GM12892 (cell line): ENCODE measurements at regions not wholly inside any gene's neighbourhood (a gene's known extent, or its start where the extent isn't known, plus 50 kb on each side); places are given as distances from the start of the nearest gene placed in this dataset.

ENCODE experiments used
- POLR2A ChIP-seq: IDR thresholded peaks from 2 replicates; pipeline ENCODE4 v1.6.1; 2011; ENCODE audit warnings: low read depth, low read length, control low read depth
- POLR2AphosphoS5 ChIP-seq: IDR thresholded peaks from 2 replicates; pipeline ENCODE4 v1.6.1; 2011; ENCODE audit warnings: low read depth, low read length, control low read depth

DNA sequence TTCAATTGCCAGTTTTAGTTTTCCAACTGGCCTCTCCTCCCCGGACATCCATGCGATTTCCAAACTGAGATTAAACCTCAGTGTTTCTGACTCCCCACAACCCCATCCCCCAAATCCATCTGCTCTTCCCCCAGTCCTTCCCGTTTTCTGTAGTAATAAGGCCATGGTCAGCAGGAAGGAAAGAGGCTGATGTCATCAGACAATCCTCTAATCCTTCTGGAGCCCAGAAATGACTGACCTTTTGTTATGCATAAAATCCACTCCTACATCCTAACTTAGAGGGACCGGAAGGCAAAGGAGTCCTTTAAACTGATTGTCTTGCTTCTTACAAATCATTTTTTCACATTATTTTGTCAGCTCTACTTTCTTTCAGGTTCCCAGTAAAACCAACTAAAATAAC lies 155.8 kb downstream of the INO80D start:
- TF ChIP-seq POLR2AphosphoS5 (no peak), POLR2A (no peak)
